K562 (cell line): ENCODE measurements at regions not wholly inside any gene's neighbourhood (a gene's known extent, or its start where the extent isn't known, plus 50 kb on each side); places are given as distances from the start of the nearest gene placed in this dataset.

Experiments used
- ATAC-seq: fragments of 200-7000 bp; cut with Tn5 transposase; 3 replicates; pipeline ENCODE4 v1.9.1; 2020; ENCODE audit warnings: moderate library complexity
- BruUV-seq: library from RNA; stranded (reverse); fragments of 400-500 nt; replicated peaks from 2 replicates; lab custom pipeline; 2021; lab: Mats Ljungman, UMichigan
- CTCF ChIA-PET: fragments of 300-600 bp; formaldehyde crosslinking; extraction: SDS; loops from one replicate; lab custom pipeline; 2021; ENCODE audit warnings: low intra/inter-chr PET ratio; lab: Yijun Ruan, JAX
- POLR2A ChIA-PET: fragments of 300-600, 350-650 bp; sonication (Branson Sonifier 250); formaldehyde crosslinking; extraction: SDS; loops from one replicate; lab custom pipeline; 2021; ENCODE audit warnings: antibody characterized with exemption, inconsistent platforms; lab: Yijun Ruan, JAX
- DNase-seq, 4 experiments: peaks; one replicate each; pipeline versions ENCODE4 v3.0.0 to v3.0.0-alpha.2; 2011 to 2018; ENCODE audit warnings: low spot score in 3 of 4, mixed read lengths in 3 of 4; ENCODE audit errors: extremely low read depth in 1 of 4
- FAIRE-seq: peaks from 2 replicates; lab custom pipeline; 2011; peaks lifted over from hg19 to GRCh38; lab: Jason Lieb, UNC
- H2AFZ ChIP-seq: 2 replicates; pipeline ENCODE4 v1.6.0; 2011; ENCODE audit warnings: low read depth, low read length, control low read depth, inconsistent platforms
- H3K27ac ChIP-seq: fragments of 200-600 bp; 3 replicates; pipeline ENCODE4 v1.8.0; 2011; ENCODE audit warnings: low read depth, mild to moderate bottlenecking, control low read depth, inconsistent platforms, low read length, moderate library complexity, mixed read lengths; ENCODE audit errors: extremely low read depth
- H3K27me3 ChIP-seq, 2 experiments: fragments of 300-600 bp in 1 of 2; 2 replicates in 1 of 2; 3 replicates in 1 of 2; pipeline versions ENCODE4 v1.6.0 to v1.8.0; 2011; ENCODE audit warnings: inconsistent platforms in 2 of 2, low read length in 2 of 2, mild to moderate bottlenecking in 1 of 2, mixed read lengths in 1 of 2, moderate library complexity in 1 of 2; ENCODE audit not compliant: control insufficient read depth in 2 of 2, insufficient read depth in 2 of 2
- H3K36me3 ChIP-seq: fragments of 300-600 bp; 3 replicates; pipeline ENCODE4 v1.8.0; 2011; ENCODE audit warnings: mild to moderate bottlenecking, low read length, inconsistent platforms; ENCODE audit not compliant: control insufficient read depth, insufficient read depth
- H3K4me1 ChIP-seq, 2 experiments: fragments of 200-600 bp in 1 of 2; replicated peaks in 1 of 2; 2 replicates in 1 of 2; 3 replicates in 1 of 2; pipeline versions ENCODE4 v1.5.1 to v1.8.0; 2011; ENCODE audit warnings: inconsistent platforms in 2 of 2, low read length in 2 of 2, mild to moderate bottlenecking in 1 of 2, mixed read lengths in 1 of 2, moderate library complexity in 1 of 2; ENCODE audit not compliant: control insufficient read depth in 2 of 2, insufficient read depth in 2 of 2
- H3K4me2 ChIP-seq: 2 replicates; pipeline ENCODE4 v1.6.1; 2011; ENCODE audit warnings: low read length, control low read depth, inconsistent platforms, mixed read lengths; ENCODE audit not compliant: insufficient read depth
- H3K4me3 ChIP-seq: fragments of 200-600 bp; sonication (generic), shearing (Covaris generic); 2 replicates; pipeline ENCODE4 v1.5.1; 2016; ENCODE audit warnings: control low read depth, inconsistent platforms
- H3K79me2 ChIP-seq: fragments of 200-600 bp; 3 replicates; pipeline ENCODE4 v1.8.0; 2011; ENCODE audit warnings: low read length, inconsistent platforms; ENCODE audit not compliant: control insufficient read depth, insufficient read depth
- H3K9ac ChIP-seq, 2 experiments: 2 replicates each; pipeline versions ENCODE4 v1.6.0 to v1.6.1; 2011; ENCODE audit warnings: low read depth in 2 of 2, low read length in 2 of 2, control low read depth in 1 of 2, inconsistent platforms in 1 of 2, mild to moderate bottlenecking in 1 of 2, mixed read lengths in 1 of 2; ENCODE audit not compliant: insufficient read depth in 1 of 2
- H3K9me1 ChIP-seq: one replicate; pipeline ENCODE4 v1.6.0; 2011; ENCODE audit warnings: inconsistent platforms, mild to moderate bottlenecking, low read length, moderate library complexity; ENCODE audit not compliant: control insufficient read depth, insufficient read depth
- H3K9me3 ChIP-seq: replicated peaks from 2 replicates; pipeline ENCODE4 v1.5.1; 2011; ENCODE audit warnings: low read depth, low read length, inconsistent platforms; ENCODE audit not compliant: control insufficient read depth, insufficient read depth
- H4K20me1 ChIP-seq: replicated peaks from 2 replicates; pipeline ENCODE4 v1.6.1; 2011; ENCODE audit warnings: low read length, inconsistent platforms, mixed read lengths; ENCODE audit not compliant: control insufficient read depth, insufficient read depth
- ERF ChIP-seq: fragments of 450-650 bp; formaldehyde crosslinking; IDR thresholded peaks from 2 replicates; pipeline ENCODE4 v1.4.0; 2020; ENCODE audit warnings: mild to moderate bottlenecking, mixed read lengths
- ESRRB ChIP-seq: fragments of 250-450 bp; sonication (Bioruptor Pico); IDR thresholded peaks from 2 replicates; pipeline ENCODE4 v1.5.0; 2020; ENCODE audit warnings: mild to moderate bottlenecking, moderate library complexity, borderline replicate concordance
- GTF2B ChIP-seq: IDR thresholded peaks from 2 replicates; pipeline ENCODE4 v1.6.1; 2011; ENCODE audit not compliant: insufficient read length; ENCODE audit errors: extremely low read depth
- HES1 ChIP-seq: fragments of 450-650 bp; IDR thresholded peaks from 2 replicates; pipeline ENCODE4 v1.6.1; 2016; ENCODE audit warnings: low read depth, mild to moderate bottlenecking, moderate library complexity
- HOXB6 ChIP-seq: fragments of 250-450 bp; sonication (Bioruptor Pico); IDR thresholded peaks from 2 replicates; pipeline ENCODE4 v1.5.1; 2022; ENCODE audit warnings: mild to moderate bottlenecking, borderline replicate concordance
- ILK ChIP-seq: fragments of 450-650 bp; IDR thresholded peaks from 2 replicates; pipeline ENCODE4 v1.6.1; 2016; ENCODE audit warnings: missing genetic modification characterization, low read depth, mild to moderate bottlenecking, missing compliant biosample characterization, moderate library complexity, borderline replicate concordance
- MED1 ChIP-seq: sonication (generic); formaldehyde crosslinking; IDR thresholded peaks from 2 replicates; pipeline ENCODE4 v1.8.1; 2023; ENCODE audit warnings: missing genetic modification reagents, borderline replicate concordance
- MTA2 ChIP-seq: fragments of 450-650 bp; IDR thresholded peaks from 2 replicates; pipeline ENCODE4 v1.6.1; 2016; ENCODE audit warnings: low read depth
- OTX1 ChIP-seq: fragments of 450-650 bp; formaldehyde crosslinking; IDR thresholded peaks from 2 replicates; pipeline ENCODE4 v1.4.0; 2022; ENCODE audit warnings: mild to moderate bottlenecking
- RBM39 ChIP-seq: fragments of 200-400 bp; formaldehyde crosslinking; optimal IDR thresholded peaks from 2 replicates; pipeline ENCODE3; 2018; ENCODE audit warnings: low read depth, low read length
- STAT6 ChIP-seq: sonication (generic); formaldehyde crosslinking; IDR thresholded peaks from 2 replicates; pipeline ENCODE4 v1.8.1; 2023; ENCODE audit warnings: mild to moderate bottlenecking, missing genetic modification reagents
- U2AF2 ChIP-seq: fragments of 200-400 bp; formaldehyde crosslinking; optimal IDR thresholded peaks from 2 replicates; pipeline ENCODE3; 2017; ENCODE audit warnings: low read depth, mild to moderate bottlenecking, low read length
- ZBTB11 ChIP-seq, 3 experiments: fragments of 200-800 bp in 1 of 3; fragments of 250-450 bp in 1 of 3; fragments of 450-650 bp in 1 of 3; sonication (Bioruptor Pico) in 1 of 3; sonication (Bioruptor generic) in 1 of 3; formaldehyde crosslinking in 1 of 3; IDR thresholded peaks; 2 replicates each; pipeline versions ENCODE4 v1.6.1 to v1.8.0; 2016 to 2022; ENCODE audit warnings: mild to moderate bottlenecking in 2 of 3, missing genetic modification characterization in 2 of 3, missing compliant biosample characterization in 1 of 3, moderate library complexity in 1 of 3
- ZKSCAN8 ChIP-seq: fragments of 200-800 bp; sonication (Bioruptor generic); IDR thresholded peaks from 2 replicates; pipeline ENCODE4 v1.6.1; 2016; ENCODE audit warnings: missing genetic modification characterization, missing compliant biosample characterization
- ZZZ3 ChIP-seq: fragments of 450-650 bp; IDR thresholded peaks from 2 replicates; pipeline ENCODE4 v1.6.1; 2016; ENCODE audit warnings: antibody characterized with exemption, mild to moderate bottlenecking, moderate library complexity
- WGBS: fragments of 100-300 bp; shearing (Covaris generic); methylation state at CpG from one replicate; pipeline ENCODE4 v1.1.6; 2016; ENCODE audit warnings: low coverage, mixed read lengths; ENCODE audit not compliant: insufficient coverage; ENCODE audit errors: missing lambda C conversion rate; 5-methylcytosine and 5-hydroxymethylcytosine counted together
- in situ Hi-C: fragments of 300-500 bp; cut with MboI; formaldehyde crosslinking; loops from 4 replicates; pipeline ENCODE4 v1.15.0; 2018; ENCODE audit warnings: inconsistent platforms, mixed read lengths
- intact Hi-C: fragments of 100-400 bp; cut with micrococcal nuclease; formaldehyde crosslinking; loops from 2 replicates; pipeline ENCODE4 v1.14.2; 2022

GRCh38 chr11:128161994-128162393, 425.4 kb downstream of the ETS1 start (continued):
- TF ChIP-seq ZBTB11 (CRISPR knock-in tag; IDR thresholded peaks at IDR 0.05) (no peak), MTA2 (no peak), OTX1 (CRISPR knock-in tag) (no peak), GTF2B (no peak), ZZZ3 (no peak), MED1 (CRISPR knock-in tag) (no peak)

GRCh38 chr11:128161436-128161835, 425.9 kb downstream of the ETS1 start:
- Histone ChIP-seq H3K27ac (no peak overlapping the region), H3K4me2 (no peak overlapping the region), H3K4me3 (no peak overlapping the region), H3K9me1 (no peaks in the 10 kb centered on the region), H3K36me3 (no peaks in the 10 kb centered on the region), H3K27me3 (no peaks in the 10 kb centered on the region), H2AFZ (no peak overlapping the region), H3K4me1 (no peaks in the 10 kb centered on the region), H4K20me1 (no peaks in the 10 kb centered on the region), H3K9ac (no peak overlapping the region), H3K79me2 (no peaks in the 10 kb centered on the region), H3K9me3 (no peaks in the 10 kb centered on the region)
- ChIA-PET CTCF (no interaction called here), POLR2A (no interaction called here)
- no peak for ATAC-seq
- WGBS = 0% methylated on average over 1 of the region's 1 CpG
- FAIRE-seq = no peak
- intact Hi-C loops (no loop called here), in situ Hi-C loops (no loop called here)
- DNase-seq = no peak
- BruUV-seq = no TSS peak
- TF ChIP-seq RBM39 (no peak), MTA2 (no peak), U2AF2 (no peak), ESRRB (CRISPR knock-in tag) (no peak), STAT6 (CRISPR knock-in tag) (no peak), HOXB6 (CRISPR knock-in tag) (no peak), ZKSCAN8 (CRISPR knock-in tag) (no peak), ILK (tag) (no peak), ERF (CRISPR knock-in tag) (no peak), HES1 (no peak)
